ENCODE measurements at regions not wholly inside any gene's neighbourhood (a gene's known extent, or its start where the extent isn't known, plus 50 kb on each side); places are given as distances from the start of the nearest gene placed in this dataset.
"Not testable (repeated sequence)": the region's sequence is repeated elsewhere in the genome, so short reads cannot be mapped to it uniquely, and the experiment has no call there.

- CTCF ChIA-PET = no interaction called here
- no peak for DNase-seq (ENCODE audit: extremely low spot score)
- TF ChIP-seq CTBP1 (IDR thresholded peaks at IDR 0.05; ENCODE audit: borderline replicate concordance) = no peak
- POLR2A ChIA-PET = no interaction called here
These were observed 165.9 kb upstream of the ARHGAP5 start for GRCh38 chr14:31911160-31911559.

DNA sequence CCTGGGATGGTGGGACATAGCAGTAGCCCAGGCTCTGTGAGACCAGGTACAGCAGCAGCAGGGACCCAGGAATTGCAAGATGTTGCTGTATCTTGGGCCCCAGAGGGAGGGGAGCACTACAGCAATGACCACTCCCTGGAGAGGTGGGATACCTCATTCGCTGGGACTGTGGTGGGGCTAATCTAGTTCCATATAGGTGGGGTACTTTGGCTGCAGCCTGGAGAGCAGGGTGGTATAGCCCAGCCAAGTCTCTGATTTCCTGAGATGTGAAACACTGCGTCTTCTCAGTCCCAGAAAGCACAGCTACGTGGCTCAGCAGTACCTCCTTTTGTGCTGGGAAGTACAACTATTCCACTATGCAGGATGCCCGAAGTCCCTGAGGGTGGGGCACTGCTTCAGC lies 163.7 kb upstream of the ARHGAP5 start:
- ChIA-PET CTCF (no interaction called here), POLR2A (no interaction called here)
- DNase-seq (ENCODE audit: extremely low spot score) = no peak
- TF ChIP-seq NFRKB (IDR thresholded peaks at IDR 0.05) (no peak), SP1 (IDR thresholded peaks at IDR 0.05) (no peak), TARDBP (IDR thresholded peaks at IDR 0.05) (no peak), BHLHE40 (IDR thresholded peaks at IDR 0.05; ENCODE audit: borderline replicate concordance) (no peak), FOXK2 (IDR thresholded peaks at IDR 0.05) (no peak), SUZ12 (IDR thresholded peaks at IDR 0.05) (no peak), ARNT (IDR thresholded peaks at IDR 0.05) (no peak), ZNF384 (IDR thresholded peaks at IDR 0.05) (no peak), L3MBTL2 (conservative IDR thresholded peaks at IDR 0.05) (no peak), ELF4 (IDR thresholded peaks at IDR 0.05) (no peak), FOXA1 (IDR thresholded peaks at IDR 0.05) (no peak), LEF1 (IDR thresholded peaks at IDR 0.05; ENCODE audit: borderline replicate concordance) (no peak), PKNOX1 (IDR thresholded peaks at IDR 0.05) (no peak), FOXM1 (IDR thresholded peaks at IDR 0.05; ENCODE audit: borderline replicate concordance) (no peak), CTBP1 (IDR thresholded peaks at IDR 0.05; ENCODE audit: borderline replicate concordance) (no peak), HDGF (IDR thresholded peaks at IDR 0.05; ENCODE audit: borderline replicate concordance) (no peak)

DNA sequence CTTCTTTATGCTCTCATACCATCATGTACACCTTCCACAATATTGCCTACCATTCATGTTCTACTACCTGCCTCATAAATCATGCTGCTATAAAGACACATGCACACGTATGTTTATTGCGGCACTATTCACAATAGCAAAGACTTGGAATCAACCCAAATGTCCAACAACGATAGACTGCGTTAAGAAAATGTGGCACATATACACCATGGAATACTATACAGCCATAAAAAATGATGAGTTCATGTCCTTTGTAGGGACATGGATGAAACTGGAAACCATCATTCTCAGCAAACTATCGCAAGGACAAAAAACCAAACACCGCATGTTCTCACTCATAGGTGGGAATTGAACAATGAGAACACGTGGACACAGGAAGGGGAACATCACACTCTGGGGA lies 158.8 kb upstream of the ARHGAP5 start:
- CTCF ChIA-PET; DNase-seq (ENCODE audit: extremely low spot score); POLR2A ChIA-PET: not testable (repeated sequence)

DNA sequence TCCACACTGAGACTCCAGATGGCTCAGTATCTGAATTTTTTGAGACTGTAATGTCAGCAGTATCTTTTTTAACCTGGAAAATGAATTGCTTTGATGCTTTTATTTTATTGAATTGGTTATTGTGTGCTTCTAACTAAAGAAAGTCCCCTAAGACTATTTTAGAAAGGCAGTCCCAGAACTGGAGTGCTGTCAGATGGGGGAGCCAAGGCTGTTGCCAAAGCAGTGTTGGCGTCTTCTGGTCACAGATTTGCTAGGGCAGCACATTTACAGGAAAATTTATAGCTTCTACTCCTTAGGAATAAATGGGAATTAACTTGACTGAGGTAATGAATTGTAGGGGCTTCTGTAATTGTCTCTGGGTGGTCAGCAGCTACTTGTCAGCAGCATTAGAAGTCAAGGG lies 157.1 kb upstream of the ARHGAP5 start:
- TF ChIP-seq ELF4 (IDR thresholded peaks at IDR 0.05) (no peak), FOXK2 (IDR thresholded peaks at IDR 0.05) (no peak), NFRKB (IDR thresholded peaks at IDR 0.05) (no peak), BHLHE40 (IDR thresholded peaks at IDR 0.05; ENCODE audit: borderline replicate concordance) (no peak), TARDBP (IDR thresholded peaks at IDR 0.05) (no peak), HDGF (IDR thresholded peaks at IDR 0.05; ENCODE audit: borderline replicate concordance) (no peak), ZNF384 (IDR thresholded peaks at IDR 0.05) (no peak), SP1 (IDR thresholded peaks at IDR 0.05) (no peak), FOXA1 (IDR thresholded peaks at IDR 0.05) (no peak), ARNT (IDR thresholded peaks at IDR 0.05) (no peak), LEF1 (IDR thresholded peaks at IDR 0.05; ENCODE audit: borderline replicate concordance) (no peak)
- no peak for DNase-seq (ENCODE audit: extremely low spot score)
- ChIA-PET CTCF (no interaction called here), POLR2A (no interaction called here)

GRCh38 chr14:31920989-31921650 lies 156.0 kb upstream of the ARHGAP5 start:
- ChIA-PET POLR2A (no interaction called here), CTCF (interaction anchor here (0.9 kb wide), 1 partner anchor 592 kb away, joined by 3 read pairs; no protein-coding TSS in a partner anchor)
- DNase-seq (ENCODE audit: extremely low spot score) = no peak
- TF ChIP-seq PKNOX1 (IDR thresholded peaks at IDR 0.05) (no peak), TARDBP (IDR thresholded peaks at IDR 0.05) (no peak)

DNA sequence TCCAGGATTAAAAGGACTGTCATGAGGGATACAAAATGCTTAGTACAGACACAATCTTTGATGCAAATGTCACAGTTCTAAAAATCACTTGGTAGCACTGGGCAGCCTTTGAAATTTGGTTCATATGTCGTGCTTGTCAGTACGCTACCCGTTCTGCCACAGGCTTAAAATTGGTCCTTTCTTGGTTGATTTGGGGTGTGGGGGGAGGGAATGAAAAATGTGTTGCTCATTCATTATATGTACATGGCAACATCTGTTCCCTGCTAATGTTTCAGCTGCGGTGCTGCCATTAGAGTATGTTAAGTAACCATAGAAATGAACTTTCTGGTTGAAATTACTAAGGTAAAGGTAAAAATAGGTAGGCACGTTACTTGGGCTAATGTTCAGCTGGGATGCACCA lies 155.4 kb upstream of the ARHGAP5 start:
- DNase-seq (ENCODE audit: extremely low spot score) = no peak
- TF ChIP-seq FOXM1 (IDR thresholded peaks at IDR 0.05; ENCODE audit: borderline replicate concordance) (no peak), ZNF384 (IDR thresholded peaks at IDR 0.05) (no peak), L3MBTL2 (conservative IDR thresholded peaks at IDR 0.05) (no peak), NFRKB (IDR thresholded peaks at IDR 0.05) (no peak), BHLHE40 (IDR thresholded peaks at IDR 0.05; ENCODE audit: borderline replicate concordance) (no peak), SUZ12 (IDR thresholded peaks at IDR 0.05) (no peak), SP1 (IDR thresholded peaks at IDR 0.05) (no peak), FOXK2 (IDR thresholded peaks at IDR 0.05) (no peak), FOXA1 (IDR thresholded peaks at IDR 0.05) (no peak)
- ChIA-PET POLR2A (no interaction called here), CTCF (no interaction called here)

- TF ChIP-seq ARNT (IDR thresholded peaks at IDR 0.05) = no peak
- DNase-seq (ENCODE audit: extremely low spot score) = peak; percentile 58
- POLR2A ChIA-PET = interaction anchor here (1.2 kb wide), 1 partner anchor 40 kb away, joined by 3 read pairs; no protein-coding TSS in a partner anchor
- CTCF ChIA-PET = interaction anchor here (0.7 to 3.2 kb wide), 8 partner anchors 11 to 329 kb away, joined by 3 to 10 read pairs (median 6); no protein-coding TSS in a partner anchor
These were observed 151.0 kb upstream of the ARHGAP5 start for GRCh38 chr14:31926123-31926522.

GRCh38 chr14:31926652-31927347 lies 150.3 kb upstream of the ARHGAP5 start:
- DNase-seq (ENCODE audit: extremely low spot score) = no peak
- POLR2A ChIA-PET = interaction anchor here (1.2 kb wide), 1 partner anchor 40 kb away, joined by 3 read pairs; no protein-coding TSS in a partner anchor
- no peak for TF ChIP-seq TARDBP (IDR thresholded peaks at IDR 0.05)
- no peak for TF ChIP-seq FOXK2 (IDR thresholded peaks at IDR 0.05)
- no peak for TF ChIP-seq SP1 (IDR thresholded peaks at IDR 0.05)
- TF ChIP-seq HDGF (IDR thresholded peaks at IDR 0.05; ENCODE audit: borderline replicate concordance) = no peak
- TF ChIP-seq SUZ12 (IDR thresholded peaks at IDR 0.05) = no peak
- TF ChIP-seq ELF4 (IDR thresholded peaks at IDR 0.05) = no peak
- no peak for TF ChIP-seq ZNF384 (IDR thresholded peaks at IDR 0.05)
- no peak for TF ChIP-seq PKNOX1 (IDR thresholded peaks at IDR 0.05)
- TF ChIP-seq ARNT (IDR thresholded peaks at IDR 0.05) = no peak
- no peak for TF ChIP-seq BHLHE40 (IDR thresholded peaks at IDR 0.05; ENCODE audit: borderline replicate concordance)
- TF ChIP-seq L3MBTL2 (conservative IDR thresholded peaks at IDR 0.05) = no peak
- TF ChIP-seq CTBP1 (IDR thresholded peaks at IDR 0.05; ENCODE audit: borderline replicate concordance) = no peak
- CTCF ChIA-PET = interaction anchor here (0.7 to 3.2 kb wide), 11 partner anchors 9 to 417 kb away, joined by 3 to 10 read pairs (median 5); no protein-coding TSS in a partner anchor

Data from HEK293T (cell line).